SU-DHL-6 (cell line): ENCODE measurements at regions not wholly inside any gene's neighbourhood (a gene's known extent, or its start where the extent isn't known, plus 50 kb on each side); places are given as distances from the start of the nearest gene placed in this dataset.

Experiments
- H2AFZ ChIP-seq: fragments of 200-600 bp; sonication (generic); 2 replicates; pipeline ENCODE4 v1.6.1; 2014; ENCODE audit warnings: low read depth, mild to moderate bottlenecking, moderate library complexity, mixed read lengths, antibody characterized with exemption, low read length; ENCODE audit not compliant: severe bottlenecking
- H3F3A ChIP-seq: fragments of 200-600 bp; shearing (Covaris generic); 2 replicates; pipeline ENCODE4 v1.6.0; 2016; ENCODE audit warnings: antibody characterized with exemption, mild to moderate bottlenecking; ENCODE audit not compliant: insufficient read depth
- H3K27ac ChIP-seq: fragments of 200-600 bp; sonication (generic); 2 replicates; pipeline ENCODE4 v1.5.1; 2016; ENCODE audit warnings: low read depth, mild to moderate bottlenecking, low read length, moderate library complexity, mixed read lengths
- H3K27me3 ChIP-seq: fragments of 200-600 bp; sonication (generic), shearing (Covaris generic); 2 replicates; pipeline ENCODE4 v1.6.0; 2014; ENCODE audit warnings: mild to moderate bottlenecking, low read length
- H3K36me3 ChIP-seq: fragments of 200-600 bp; sonication (generic); 2 replicates; pipeline ENCODE4 v1.6.1; 2014; ENCODE audit warnings: mild to moderate bottlenecking, low read length, mixed read lengths
- H3K4me2 ChIP-seq: fragments of 300-600, 200-600 bp; shearing (Covaris generic), sonication (generic); 2 replicates; pipeline ENCODE4 v1.6.0; 2014; ENCODE audit warnings: low read length, low read depth, mild to moderate bottlenecking; ENCODE audit not compliant: poor library complexity, severe bottlenecking
- H3K4me3 ChIP-seq: fragments of 200-600 bp; sonication (generic); 2 replicates; pipeline ENCODE4 v1.5.1; 2014; ENCODE audit warnings: antibody characterized with exemption, low read length, mild to moderate bottlenecking, mixed read lengths; ENCODE audit not compliant: insufficient read depth, poor library complexity, severe bottlenecking
- H3K79me2 ChIP-seq: fragments of 200-600 bp; sonication (generic); 2 replicates; pipeline ENCODE4 v1.6.1; 2014; ENCODE audit warnings: mild to moderate bottlenecking, low read length, moderate library complexity; ENCODE audit not compliant: insufficient read depth
- H3K9ac ChIP-seq: fragments of 200-600 bp; sonication (generic); 2 replicates; pipeline ENCODE4 v1.7.0; 2014; ENCODE audit warnings: mild to moderate bottlenecking, low read length
- H3K9me2 ChIP-seq: fragments of 200-600 bp; sonication (generic); replicated peaks from 2 replicates; pipeline ENCODE4 v1.6.1; 2014; ENCODE audit warnings: low read length; ENCODE audit not compliant: insufficient read depth
- H3K9me3 ChIP-seq: fragments of 200-600 bp; sonication (generic); 2 replicates; pipeline ENCODE4 v1.6.1; 2014; ENCODE audit warnings: low read length, mixed read lengths; ENCODE audit not compliant: insufficient read depth
- H4K20me1 ChIP-seq: fragments of 200-600 bp; sonication (generic); 2 replicates; pipeline ENCODE4 v1.6.1; 2014; ENCODE audit warnings: low read depth, mild to moderate bottlenecking, antibody characterized with exemption, low read length, moderate library complexity, mixed read lengths
- CTCF ChIP-seq: fragments of 200-600 bp; sonication (generic); IDR thresholded peaks from one replicate; pipeline ENCODE4 v1.5.1; 2017; ENCODE audit warnings: antibody characterized with exemption, mild to moderate bottlenecking, low read length, moderate library complexity; ENCODE audit not compliant: insufficient read depth, poor library complexity, severe bottlenecking
- EZH2phosphoT487 ChIP-seq: fragments of 200-600 bp; sonication (generic), shearing (Covaris generic); conservative IDR thresholded peaks from 2 replicates; pipeline ENCODE4 v1.6.1; 2018; ENCODE audit warnings: mild to moderate bottlenecking, antibody characterized with exemption, low read length, moderate library complexity, mixed read lengths

DNA sequence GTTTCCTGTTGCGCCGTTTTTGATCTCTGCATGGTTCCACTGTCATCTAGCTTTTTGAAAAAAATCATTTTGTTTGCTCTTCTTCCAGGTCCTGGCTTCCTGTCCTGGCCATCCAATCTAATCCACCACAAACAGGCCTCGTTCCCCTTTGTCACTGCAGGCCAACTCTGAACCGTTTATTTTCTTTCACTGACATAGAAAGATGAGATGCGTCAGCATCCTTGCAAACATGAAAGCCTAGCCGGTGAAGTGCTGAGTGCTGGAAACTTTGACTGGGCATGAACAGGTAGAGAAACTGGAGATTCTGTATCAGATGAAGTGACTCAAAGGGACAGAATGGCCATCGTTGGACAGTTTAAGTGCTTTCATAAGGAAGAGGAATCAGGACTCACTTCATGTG is 1247.8 kb downstream of the TYW1 start:
- Histone ChIP-seq H3K79me2 (no peaks in the 10 kb centered on the region), H3F3A (no peaks in the 10 kb centered on the region), H3K27me3 (no peaks in the 10 kb centered on the region), H3K9ac (no peak overlapping the region), H3K4me2 (no peak overlapping the region), H3K27ac (no peak overlapping the region), H2AFZ (no peak overlapping the region), H3K9me2 (no peaks in the 10 kb centered on the region), H3K36me3 (no peaks in the 10 kb centered on the region), H3K9me3 (peaks cover 5% of the 10 kb centered on the region), H4K20me1 (no peaks in the 10 kb centered on the region), H3K4me3 (no peak overlapping the region)
- TF ChIP-seq EZH2phosphoT487 (no peak), CTCF (no peak)

DNA sequence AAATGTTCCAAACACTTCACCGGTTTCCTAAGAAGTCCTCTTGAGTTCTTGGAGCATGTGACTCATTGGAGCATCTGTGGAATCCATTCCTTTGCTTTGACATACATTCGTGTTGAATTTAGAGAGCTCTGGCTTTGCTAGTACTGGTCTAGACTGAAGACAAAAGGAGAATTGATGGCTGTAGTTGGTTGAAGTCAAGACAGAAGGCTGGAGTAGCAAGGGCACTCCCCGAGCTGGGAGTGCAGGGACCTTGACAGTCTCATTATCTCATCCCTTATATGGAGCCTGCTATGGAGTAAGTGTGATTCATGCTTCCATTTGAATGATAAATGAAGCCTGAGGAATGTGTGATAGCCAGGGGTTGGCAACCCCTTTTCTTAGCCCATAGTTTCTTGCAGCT is 1249.1 kb downstream of the TYW1 start:
- H3K9me3 ChIP-seq, result peaks cover 8% of the 10 kb centered on the region
- no peak overlapping the region for H3K9ac ChIP-seq
- H3K4me2 ChIP-seq, result no peak overlapping the region
- no peaks in the 10 kb centered on the region for H3K36me3 ChIP-seq
- H4K20me1 ChIP-seq, result no peaks in the 10 kb centered on the region
- H2AFZ ChIP-seq, result no peak overlapping the region
- no peaks in the 10 kb centered on the region for H3K27me3 ChIP-seq
- TF ChIP-seq CTCF (no peak), EZH2phosphoT487 (no peak)
- H3K9me2 ChIP-seq, result no peaks in the 10 kb centered on the region
- no peak overlapping the region for H3K4me3 ChIP-seq
- no peaks in the 10 kb centered on the region for H3K79me2 ChIP-seq
- no peak overlapping the region for H3K27ac ChIP-seq
- H3F3A ChIP-seq, result no peaks in the 10 kb centered on the region

- Histone ChIP-seq H3K27ac (no peak overlapping the region), H4K20me1 (no peaks in the 10 kb centered on the region), H2AFZ (no peak overlapping the region), H3K9ac (no peak overlapping the region), H3F3A (no peaks in the 10 kb centered on the region), H3K36me3 (no peaks in the 10 kb centered on the region), H3K9me2 (no peaks in the 10 kb centered on the region), H3K4me3 (no peak overlapping the region), H3K79me2 (no peaks in the 10 kb centered on the region), H3K4me2 (no peak overlapping the region), H3K9me3 (peaks cover 8% of the 10 kb centered on the region), H3K27me3 (no peaks in the 10 kb centered on the region)
- TF ChIP-seq EZH2phosphoT487 (no peak), CTCF (no peak)
Measured at GRCh38 chr7:68246189-68246633, 1249.6 kb downstream of the TYW1 start.

- Histone ChIP-seq H3K4me3 (no peak overlapping the region), H3F3A (no peaks in the 10 kb centered on the region), H3K27ac (no peak overlapping the region), H4K20me1 (no peaks in the 10 kb centered on the region), H2AFZ (no peak overlapping the region), H3K4me2 (no peak overlapping the region), H3K79me2 (no peaks in the 10 kb centered on the region), H3K9me3 (peaks cover 8% of the 10 kb centered on the region), H3K9me2 (no peaks in the 10 kb centered on the region), H3K27me3 (no peaks in the 10 kb centered on the region), H3K9ac (no peak overlapping the region), H3K36me3 (no peaks in the 10 kb centered on the region)
- no peak for TF ChIP-seq EZH2phosphoT487
- no peak for TF ChIP-seq CTCF
Measured at GRCh38 chr7:68247126-68247525, 1250.5 kb downstream of the TYW1 start.
